H1 (cell line): ENCODE measurements at regions not wholly inside any gene's neighbourhood (a gene's known extent, or its start where the extent isn't known, plus 50 kb on each side); places are given as distances from the start of the nearest gene placed in this dataset.

Experiments
- CTCF ChIA-PET: fragments of 300-600 bp; sonication (Branson Sonifier 250); formaldehyde crosslinking; loops from one replicate; lab custom pipeline; 2021; ENCODE audit not compliant: partially characterized antibody; lab: Charles Lee
- POLR2A ChIA-PET: fragments of 300-600 bp; sonication (Branson Sonifier 250); formaldehyde crosslinking; loops from one replicate; lab custom pipeline; 2021; ENCODE audit warnings: inconsistent platforms; ENCODE audit not compliant: partially characterized antibody; lab: Charles Lee
- DNase-seq, 2 experiments: peaks; one replicate each; pipeline versions ENCODE4 v3.0.0 to v3.0.0-alpha.2; 2010 to 2022; ENCODE audit warnings: low spot score in 2 of 2, low read depth in 1 of 2, mixed read lengths in 1 of 2
- FAIRE-seq: peaks from 2 replicates; lab custom pipeline; 2011; peaks lifted over from hg19 to GRCh38; lab: Jason Lieb, UNC
- H2AFZ ChIP-seq: 2 replicates; pipeline ENCODE4 v1.8.1; 2012; ENCODE audit warnings: low read length, inconsistent platforms
- H2AK5ac ChIP-seq: 2 replicates; pipeline ENCODE4 v1.6.1; 2013; ENCODE audit warnings: low read depth, low read length
- H2BK120ac ChIP-seq: replicated peaks from 2 replicates; pipeline ENCODE3; 2013; ENCODE audit warnings: low read depth, low read length, inconsistent platforms
- H2BK12ac ChIP-seq: 2 replicates; pipeline ENCODE4 v1.6.1; 2013; ENCODE audit warnings: low read depth, low read length
- H2BK15ac ChIP-seq: 2 replicates; pipeline ENCODE4 v1.6.1; 2013; ENCODE audit warnings: low read length
- H2BK20ac ChIP-seq: 2 replicates; pipeline ENCODE4 v1.6.1; 2013; ENCODE audit warnings: low read length
- H2BK5ac ChIP-seq: 2 replicates; pipeline ENCODE4 v1.6.1; 2013; ENCODE audit warnings: low read depth, low read length
- H3K14ac ChIP-seq: 2 replicates; pipeline ENCODE4 v1.6.1; 2013; ENCODE audit warnings: inconsistent platforms; ENCODE audit not compliant: insufficient read length
- H3K18ac ChIP-seq: 2 replicates; pipeline ENCODE4 v1.6.1; 2013; ENCODE audit warnings: low read length; ENCODE audit errors: extremely low read depth
- H3K23ac ChIP-seq: 2 replicates; pipeline ENCODE4 v1.6.1; 2013; ENCODE audit warnings: inconsistent platforms; ENCODE audit not compliant: insufficient read length
- H3K23me2 ChIP-seq: 2 replicates; pipeline ENCODE4 v1.6.1; 2013; ENCODE audit warnings: low read depth, low read length
- H3K27ac ChIP-seq: 2 replicates; pipeline ENCODE4 v1.6.1; 2011; ENCODE audit warnings: low read depth, low read length, inconsistent platforms
- H3K27me3 ChIP-seq, 4 experiments: replicated peaks in 1 of 4; 1 replicate in 1 of 4; 2 replicates in 3 of 4; pipeline versions ENCODE4 v1.6.1 to v1.8.1; 2011 to 2013; ENCODE audit warnings: low read length in 3 of 4, mild to moderate bottlenecking in 3 of 4, inconsistent platforms in 2 of 4, mixed read lengths in 2 of 4, moderate library complexity in 1 of 4; ENCODE audit not compliant: control insufficient read depth in 3 of 4, insufficient read depth in 3 of 4; ENCODE audit errors: extremely low read depth in 1 of 4
- H3K36me3 ChIP-seq, 4 experiments: 2 replicates each; pipeline versions ENCODE4 v1.6.1 to v1.8.1; 2011 to 2013; ENCODE audit warnings: mild to moderate bottlenecking in 4 of 4, low read length in 3 of 4, moderate library complexity in 2 of 4, control low read depth in 1 of 4, inconsistent platforms in 1 of 4; ENCODE audit not compliant: insufficient read depth in 4 of 4, control insufficient read depth in 2 of 4
- H3K4ac ChIP-seq: replicated peaks from 2 replicates; pipeline ENCODE3; 2013; ENCODE audit warnings: low read length, low read depth, mixed read lengths, inconsistent platforms; ENCODE audit not compliant: insufficient read length
- H3K4me1 ChIP-seq, 4 experiments: replicated peaks in 1 of 4; 1 replicate in 1 of 4; 2 replicates in 3 of 4; pipeline versions ENCODE4 v1.6.1 to v1.8.1; 2011 to 2013; ENCODE audit warnings: low read length in 3 of 4, inconsistent platforms in 2 of 4, mixed read lengths in 1 of 4; ENCODE audit not compliant: insufficient read depth in 4 of 4, control insufficient read depth in 3 of 4
- H3K4me2 ChIP-seq, 2 experiments: 2 replicates each; pipeline versions ENCODE4 v1.6.1 to v1.8.1; 2011 to 2013; ENCODE audit warnings: low read depth in 2 of 2, low read length in 2 of 2, control low read depth in 1 of 2, inconsistent platforms in 1 of 2, mild to moderate bottlenecking in 1 of 2; ENCODE audit not compliant: insufficient read depth in 1 of 2
- H3K4me3 ChIP-seq, 4 experiments: fragments of 200-600, 300-600 bp in 1 of 4; sonication (generic), shearing (Covaris generic), sonication (Bioruptor Twin) in 1 of 4; 2 replicates each; pipeline versions ENCODE4 v1.5.1 to v1.8.1; 2011 to 2016; ENCODE audit warnings: low read length in 4 of 4, low read depth in 3 of 4, control low read depth in 2 of 4, inconsistent platforms in 2 of 4, mild to moderate bottlenecking in 2 of 4, mixed read lengths in 1 of 4, moderate library complexity in 1 of 4; ENCODE audit not compliant: insufficient read depth in 2 of 4; ENCODE audit errors: extremely low read depth in 1 of 4
- H3K56ac ChIP-seq: replicated peaks from 2 replicates; pipeline ENCODE3; 2013; ENCODE audit warnings: low read depth, mild to moderate bottlenecking, mixed read lengths, low read length, inconsistent platforms; ENCODE audit not compliant: insufficient read length
- H3K79me1 ChIP-seq: 2 replicates; pipeline ENCODE4 v1.6.1; 2013; ENCODE audit warnings: low read depth, low read length, control low read depth
- H3K79me2 ChIP-seq, 2 experiments: 2 replicates each; pipeline versions ENCODE4 v1.6.1 to v1.8.1; 2012 to 2013; ENCODE audit warnings: low read length in 2 of 2, mild to moderate bottlenecking in 2 of 2, inconsistent platforms in 1 of 2; ENCODE audit not compliant: insufficient read depth in 2 of 2, control insufficient read depth in 1 of 2
- H3K9ac ChIP-seq, 4 experiments: replicated peaks in 1 of 4; 1 replicate in 1 of 4; 2 replicates in 3 of 4; pipeline versions ENCODE4 v1.6.1 to v1.8.1; 2011 to 2013; ENCODE audit warnings: low read depth in 3 of 4, low read length in 3 of 4, control low read depth in 2 of 4, mild to moderate bottlenecking in 2 of 4, moderate library complexity in 2 of 4, inconsistent platforms in 1 of 4; ENCODE audit errors: extremely low read depth in 1 of 4
- H3K9me3 ChIP-seq, 2 experiments: 2 replicates each; pipeline versions ENCODE4 v1.6.1 to v1.8.1; 2012 to 2013; ENCODE audit warnings: mild to moderate bottlenecking in 2 of 2, moderate library complexity in 2 of 2, control low read depth in 1 of 2, inconsistent platforms in 1 of 2, low read depth in 1 of 2, low read length in 1 of 2, mixed read lengths in 1 of 2; ENCODE audit not compliant: insufficient read depth in 2 of 2
- H4K20me1 ChIP-seq, 2 experiments: replicated peaks in 1 of 2; 2 replicates each; pipeline versions ENCODE3 to v1.8.1; 2011 to 2013; ENCODE audit warnings: inconsistent platforms in 2 of 2, low read length in 2 of 2, mild to moderate bottlenecking in 1 of 2; ENCODE audit not compliant: insufficient read depth in 2 of 2, control insufficient read depth in 1 of 2
- H4K5ac ChIP-seq: 2 replicates; pipeline ENCODE4 v1.6.1; 2013; ENCODE audit warnings: low read length, low read depth, mixed read lengths, inconsistent platforms; ENCODE audit not compliant: insufficient read length
- H4K8ac ChIP-seq: 2 replicates; pipeline ENCODE4 v1.8.0; 2013; ENCODE audit warnings: mild to moderate bottlenecking, moderate library complexity, low read length, inconsistent platforms; ENCODE audit not compliant: insufficient read depth; ENCODE audit errors: extremely low read depth
- H4K91ac ChIP-seq: replicated peaks from 2 replicates; pipeline ENCODE3; 2013; ENCODE audit warnings: low read length, mixed read lengths, inconsistent platforms; ENCODE audit not compliant: insufficient read length
- BCL11A ChIP-seq, 2 experiments: IDR thresholded peaks; one replicate each; pipeline ENCODE4 v1.6.1; 2011; ENCODE audit warnings: low read depth in 2 of 2, low read length in 2 of 2, mild to moderate bottlenecking in 2 of 2
- E2F6 ChIP-seq: IDR thresholded peaks from 2 replicates; pipeline ENCODE4 v1.6.1; 2012; ENCODE audit warnings: inconsistent platforms
- EP300 ChIP-seq, 2 experiments: IDR thresholded peaks; 1 replicate in 1 of 2; 2 replicates in 1 of 2; pipeline ENCODE4 v1.6.1; 2011 to 2012; ENCODE audit warnings: low read depth in 2 of 2, low read length in 2 of 2, mild to moderate bottlenecking in 2 of 2, borderline replicate concordance in 1 of 2, inconsistent platforms in 1 of 2, moderate library complexity in 1 of 2
- GTF2F1 ChIP-seq: IDR thresholded peaks from 2 replicates; pipeline ENCODE4 v1.6.1; 2012; ENCODE audit warnings: low read depth, low read length, improper control_type of control experiment, borderline replicate concordance
- HDAC2 ChIP-seq, 2 experiments: fragments of 300-600 bp in 1 of 2; sonication (generic) in 1 of 2; IDR thresholded peaks; 2 replicates each; pipeline ENCODE4 v1.6.1; 2011 to 2012; ENCODE audit warnings: low read depth in 2 of 2, low read length in 2 of 2, mild to moderate bottlenecking in 2 of 2, moderate library complexity in 2 of 2, borderline replicate concordance in 1 of 2, inconsistent platforms in 1 of 2
- SAP30 ChIP-seq: fragments of 300-600 bp; sonication (generic); IDR thresholded peaks from 2 replicates; pipeline ENCODE4 v1.7.1; 2012; ENCODE audit warnings: low read length, moderate library complexity, mild to moderate bottlenecking, inconsistent platforms; ENCODE audit not compliant: insufficient read depth, insufficient replicate concordance
- YY1 ChIP-seq: IDR thresholded peaks from 2 replicates; pipeline ENCODE4 v1.6.1; 2011; ENCODE audit warnings: low read depth, mild to moderate bottlenecking, low read length
- WGBS, 2 experiments: shearing (Covaris generic) in 1 of 2; methylation state at CpG; one replicate each; pipeline versions ENCODE4 v1.1.6 to v1.1.7; 2013 to 2015; ENCODE audit warnings: low lambda C conversion rate in 2 of 2, mixed read lengths in 2 of 2, inconsistent platforms in 1 of 2, low coverage in 1 of 2, missing lambda C conversion rate in 1 of 2; ENCODE audit not compliant: insufficient replicate concordance in 2 of 2, insufficient coverage in 1 of 2, insufficient read length in 1 of 2; ENCODE audit errors: extremely low coverage in 1 of 2, missing lambda C conversion rate in 1 of 2; 5-methylcytosine and 5-hydroxymethylcytosine counted together
- TF ChIP-seq, protein P1 (sequence below): IDR thresholded peaks from 2 replicates; pipeline ENCODE4 v1.6.1; 2012; ENCODE audit warnings: inconsistent platforms

- Histone ChIP-seq H2AK5ac (no peak overlapping the region), H4K5ac (peak overlapping the region; percentile 30), H2BK20ac (no peak overlapping the region), H3K36me3 (no peaks in the 10 kb centered on the region), H4K8ac (no peak overlapping the region), H3K79me1 (no peaks in the 10 kb centered on the region), H3K4ac (no peak overlapping the region), H3K27ac (no peak overlapping the region), H4K91ac (no peak overlapping the region), H3K18ac (no peak overlapping the region; the same call in 1 of the 2 replicates), H3K23me2 (no peaks in the 10 kb centered on the region), H3K14ac (no peak overlapping the region), H2BK15ac (no peak overlapping the region), H3K9ac (no peak overlapping the region), H3K79me2 (no peaks in the 10 kb centered on the region), H2BK5ac (no peak overlapping the region), H3K23ac (no peak overlapping the region), H2BK120ac (no peak overlapping the region), H3K4me2 (no peak overlapping the region), H2BK12ac (no peak overlapping the region), H3K4me3 (no peak overlapping the region), H3K56ac (no peak overlapping the region), H2AFZ (no peak overlapping the region), H4K20me1 (no peaks in the 10 kb centered on the region), H3K9me3 (no peaks in the 10 kb centered on the region), H3K4me1 (peaks cover 0 to 9% (median 0%) of the 10 kb centered on the region in 4 experiments; a peak in 2 of 7 replicates), H3K27me3 (no peaks in the 10 kb centered on the region)
- POLR2A ChIA-PET, result no interaction called here
- 56% methylated on average over 4 of the region's 4 CpGs; no CpG with 5 or more reads in 1 of the 2 experiments for WGBS, 2 experiments
- TF ChIP-seq BCL11A (IDR thresholded peaks at IDR 0.05; ENCODE audit: low read depth in 2 of 2, low read length in 2 of 2) (no peak), YY1 (0 out of 2 replicates have a peak, but pooled peaks have one; percentile 27), GTF2F1 (no peak), SAP30 (no peak), EP300 (IDR thresholded peaks at IDR 0.05; ENCODE audit: borderline replicate concordance in 1 of 2, low read depth in 2 of 2, low read length in 2 of 2) (no peak), HDAC2 (IDR thresholded peaks at IDR 0.05; ENCODE audit: borderline replicate concordance in 1 of 2, low read depth in 2 of 2, low read length in 2 of 2) (no peak), E2F6 (peak; percentile 99)
- TF ChIP-seq, protein P1, sequence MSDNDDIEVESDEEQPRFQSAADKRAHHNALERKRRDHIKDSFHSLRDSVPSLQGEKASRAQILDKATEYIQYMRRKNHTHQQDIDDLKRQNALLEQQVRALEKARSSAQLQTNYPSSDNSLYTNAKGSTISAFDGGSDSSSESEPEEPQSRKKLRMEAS, result peak; percentile 94
- DNase-seq, result no peak
- CTCF ChIA-PET, result no interaction called here
- FAIRE-seq, result no peak
These were observed 889.9 kb upstream of the PHF14 start for GRCh38 chr7:10083766-10084165.
